ENCODE measurements at regions not wholly inside any gene's neighbourhood (a gene's known extent, or its start where the extent isn't known, plus 50 kb on each side); places are given as distances from the start of the nearest gene placed in this dataset.

DNA sequence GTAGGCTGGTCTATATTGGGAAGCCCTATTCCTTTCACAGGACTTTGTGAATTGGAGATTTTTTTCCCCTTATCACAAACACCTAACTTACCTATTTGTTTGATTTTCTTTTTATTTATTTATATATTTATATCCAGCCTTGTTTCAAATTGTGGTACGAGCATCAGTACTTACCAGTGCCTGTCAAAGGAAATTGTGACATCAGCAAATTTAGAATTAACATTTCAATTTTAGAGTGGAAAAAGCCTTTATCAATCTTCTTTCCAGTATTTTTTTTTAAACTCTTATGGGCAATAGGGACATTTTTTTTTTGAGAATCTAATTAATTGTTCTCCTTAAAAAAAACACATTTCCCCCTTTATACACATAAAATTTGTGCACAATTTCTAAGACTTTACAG is 790.2 kb downstream of the PRELID2 start:
- Histone ChIP-seq H3K4me3 (ENCODE audit: low read depth, low read length) (no peak overlapping the region), H3K9me3 (ENCODE audit: control insufficient read depth in 2 of 2, low read length in 2 of 2) (no peaks in the 10 kb centered on the region), H3K36me3 (ENCODE audit: control insufficient read depth, insufficient read depth, low read length) (no peaks in the 10 kb centered on the region), H3K27me3 (ENCODE audit: control insufficient read depth, insufficient read depth, low read length) (no peaks in the 10 kb centered on the region), H3K4me1 (ENCODE audit: control insufficient read depth, insufficient read depth, low read length, poor library complexity, severe bottlenecking) (no peaks in the 10 kb centered on the region), H3K27ac (ENCODE audit: insufficient read depth, low read length, poor library complexity, severe bottlenecking) (no peak overlapping the region)
- peaks cover 0 to 12% (median 6%) of the 10 kb centered on the region in 7 donors for H3K9me3 Mint-ChIP-seq
- H3K4me3 Mint-ChIP-seq, result no peak overlapping the region
- no peaks in the 10 kb centered on the region for H3K36me3 Mint-ChIP-seq
- no peaks in the 10 kb centered on the region for H3K4me1 Mint-ChIP-seq
- no peak overlapping the region for H3K27ac Mint-ChIP-seq
- no peak for ATAC-seq (ENCODE audit: low read depth in 2 of 2)
- no peaks in the 10 kb centered on the region for H3K27me3 Mint-ChIP-seq
- no peak for DNase-seq

- H3K36me3 Mint-ChIP-seq, result no peaks in the 10 kb centered on the region
- peaks cover 4% of the 10 kb centered on the region for H3K27me3 Mint-ChIP-seq
- H3K27ac Mint-ChIP-seq, result no peak overlapping the region
- no peak overlapping the region for H3K4me3 Mint-ChIP-seq
- DNase-seq (no peak), ATAC-seq (ENCODE audit: low read depth in 2 of 2) (no peak)
- Histone ChIP-seq H3K36me3 (ENCODE audit: control insufficient read depth, insufficient read depth, low read length) (no peaks in the 10 kb centered on the region), H3K9me3 (ENCODE audit: control insufficient read depth in 2 of 2, low read length in 2 of 2) (no peaks in the 10 kb centered on the region), H3K4me1 (ENCODE audit: control insufficient read depth, insufficient read depth, low read length, poor library complexity, severe bottlenecking) (no peaks in the 10 kb centered on the region), H3K27me3 (ENCODE audit: control insufficient read depth, insufficient read depth, low read length) (no peaks in the 10 kb centered on the region), H3K27ac (ENCODE audit: insufficient read depth, low read length, poor library complexity, severe bottlenecking) (no peak overlapping the region), H3K4me3 (ENCODE audit: low read depth, low read length) (no peak overlapping the region)
- no peaks in the 10 kb centered on the region for H3K4me1 Mint-ChIP-seq
- H3K9me3 Mint-ChIP-seq, result peaks cover 0 to 16% (median 0%) of the 10 kb centered on the region in 7 donors
Observed at GRCh38 chr5:145028626-145029025, 806.5 kb downstream of the PRELID2 start.

DNA sequence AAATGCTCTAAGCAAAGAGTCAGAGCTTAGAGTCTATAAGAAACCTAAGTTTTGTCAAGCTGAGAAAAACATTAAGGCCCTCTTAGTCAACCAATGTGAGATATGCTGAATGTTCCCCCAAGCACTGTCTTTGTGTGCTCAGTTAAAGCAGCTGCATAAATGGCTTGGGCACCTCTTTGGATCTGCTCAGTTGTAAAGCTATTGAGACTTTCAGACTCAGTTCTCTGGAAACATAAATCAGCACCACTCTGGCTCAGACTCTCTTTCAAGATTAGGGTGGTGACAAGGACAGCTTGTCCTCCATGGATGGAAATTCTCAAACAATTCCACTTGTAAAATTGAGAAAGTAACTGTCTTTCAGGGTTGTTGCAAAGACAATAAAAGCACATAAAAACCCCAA is 807.9 kb downstream of the PRELID2 start:
- peaks cover 4% of the 10 kb centered on the region for H3K27me3 Mint-ChIP-seq
- no peak for DNase-seq

GRCh38 chr5:145025775-145026174 is 809.4 kb downstream of the PRELID2 start:
- Mint-ChIP-seq H3K4me3 (no peak overlapping the region), H3K36me3 (no peaks in the 10 kb centered on the region), H3K27ac (no peak overlapping the region), H3K9me3 (peaks cover 0 to 7% (median 0%) of the 10 kb centered on the region in 7 donors), H3K4me1 (no peaks in the 10 kb centered on the region), H3K27me3 (peaks cover 4% of the 10 kb centered on the region)
- Histone ChIP-seq H3K9me3 (ENCODE audit: control insufficient read depth in 2 of 2, low read length in 2 of 2) (no peaks in the 10 kb centered on the region), H3K4me3 (ENCODE audit: low read depth, low read length) (no peak overlapping the region), H3K4me1 (ENCODE audit: control insufficient read depth, insufficient read depth, low read length, poor library complexity, severe bottlenecking) (no peaks in the 10 kb centered on the region), H3K27me3 (ENCODE audit: control insufficient read depth, insufficient read depth, low read length) (no peaks in the 10 kb centered on the region), H3K27ac (ENCODE audit: insufficient read depth, low read length, poor library complexity, severe bottlenecking) (no peak overlapping the region), H3K36me3 (ENCODE audit: control insufficient read depth, insufficient read depth, low read length) (no peaks in the 10 kb centered on the region)
- DNase-seq, result no peak
- no peak for ATAC-seq (ENCODE audit: low read depth in 2 of 2)

More for the DNA sequence above, 807.9 kb downstream of the PRELID2 start:
- H3K4me1 Mint-ChIP-seq, result no peaks in the 10 kb centered on the region
- Histone ChIP-seq H3K27ac (ENCODE audit: insufficient read depth, low read length, poor library complexity, severe bottlenecking) (no peak overlapping the region), H3K36me3 (ENCODE audit: control insufficient read depth, insufficient read depth, low read length) (no peaks in the 10 kb centered on the region), H3K4me1 (ENCODE audit: control insufficient read depth, insufficient read depth, low read length, poor library complexity, severe bottlenecking) (no peaks in the 10 kb centered on the region), H3K4me3 (ENCODE audit: low read depth, low read length) (no peak overlapping the region), H3K27me3 (ENCODE audit: control insufficient read depth, insufficient read depth, low read length) (no peaks in the 10 kb centered on the region), H3K9me3 (ENCODE audit: control insufficient read depth in 2 of 2, low read length in 2 of 2) (no peaks in the 10 kb centered on the region)
- no peak for ATAC-seq (ENCODE audit: low read depth in 2 of 2)
- H3K27ac Mint-ChIP-seq, result no peak overlapping the region
- H3K9me3 Mint-ChIP-seq, result peaks cover 0 to 16% (median 0%) of the 10 kb centered on the region in 7 donors
- no peaks in the 10 kb centered on the region for H3K36me3 Mint-ChIP-seq
- no peak overlapping the region for H3K4me3 Mint-ChIP-seq

DNA sequence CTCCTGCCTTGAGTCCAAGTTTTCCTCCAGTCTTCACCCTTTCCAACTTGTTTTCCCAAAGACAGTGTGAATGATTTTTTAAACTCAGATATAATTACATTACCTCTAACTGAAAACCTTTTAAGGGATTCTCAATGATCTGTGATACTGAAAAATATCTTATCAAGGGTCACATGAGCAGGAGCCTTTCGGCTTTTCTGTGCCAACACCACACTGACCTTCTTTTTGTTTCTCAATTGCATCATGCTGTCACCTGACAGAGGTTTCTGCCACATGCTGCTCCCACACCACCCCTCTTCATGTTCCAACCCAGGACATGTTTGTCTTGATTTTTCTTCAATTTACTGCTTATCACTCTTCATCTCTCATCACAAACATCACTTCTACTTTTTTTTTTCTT is 820.0 kb downstream of the PRELID2 start:
- H3K9me3 Mint-ChIP-seq, result peaks cover 0 to 8% (median 0%) of the 10 kb centered on the region in 7 donors
- no peaks in the 10 kb centered on the region for H3K36me3 ChIP-seq (ENCODE audit: control insufficient read depth, insufficient read depth, low read length)
- ATAC-seq (ENCODE audit: low read depth in 2 of 2) (no peak), DNase-seq (no peak)
- no peaks in the 10 kb centered on the region for H3K4me1 ChIP-seq (ENCODE audit: control insufficient read depth, insufficient read depth, low read length, poor library complexity, severe bottlenecking)
- H3K27me3 Mint-ChIP-seq, result no peaks in the 10 kb centered on the region
- H3K9me3 ChIP-seq (ENCODE audit: control insufficient read depth in 2 of 2, low read length in 2 of 2), result no peaks in the 10 kb centered on the region
- no peak overlapping the region for H3K27ac ChIP-seq (ENCODE audit: insufficient read depth, low read length, poor library complexity, severe bottlenecking)
- H3K4me1 Mint-ChIP-seq, result no peaks in the 10 kb centered on the region
- no peak overlapping the region for H3K27ac Mint-ChIP-seq
- no peak overlapping the region for H3K4me3 Mint-ChIP-seq
- no peaks in the 10 kb centered on the region for H3K36me3 Mint-ChIP-seq
- H3K27me3 ChIP-seq (ENCODE audit: control insufficient read depth, insufficient read depth, low read length), result no peaks in the 10 kb centered on the region
- no peak overlapping the region for H3K4me3 ChIP-seq (ENCODE audit: low read depth, low read length)

DNA sequence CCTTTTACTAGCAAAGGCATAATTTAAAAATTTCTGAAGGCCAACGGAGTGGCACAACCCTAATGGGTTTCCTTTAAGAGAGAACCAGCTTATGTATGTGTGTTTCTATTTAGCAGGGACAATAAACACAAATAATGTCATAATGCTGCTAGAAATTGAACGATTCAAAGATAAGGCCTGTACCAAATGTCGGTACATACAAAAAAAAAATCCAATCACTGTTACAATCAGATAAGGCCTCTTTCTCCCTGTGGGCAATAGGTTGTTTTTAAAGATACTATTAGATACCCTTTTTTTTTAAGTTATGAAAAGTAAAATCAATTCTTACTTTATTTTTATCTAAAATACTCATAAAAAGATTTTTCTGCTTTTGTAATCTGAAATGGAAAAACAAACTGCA is 821.0 kb downstream of the PRELID2 start:
- no peak overlapping the region for H3K27ac ChIP-seq (ENCODE audit: insufficient read depth, low read length, poor library complexity, severe bottlenecking)

GRCh38 chr5:145010834-145011233 is 824.3 kb downstream of the PRELID2 start:
- H3K27ac Mint-ChIP-seq, result no peak overlapping the region

More for the DNA sequence above, 821.0 kb downstream of the PRELID2 start:
- Histone ChIP-seq H3K9me3 (ENCODE audit: control insufficient read depth in 2 of 2, low read length in 2 of 2) (no peaks in the 10 kb centered on the region), H3K27me3 (ENCODE audit: control insufficient read depth, insufficient read depth, low read length) (no peaks in the 10 kb centered on the region), H3K36me3 (ENCODE audit: control insufficient read depth, insufficient read depth, low read length) (no peaks in the 10 kb centered on the region), H3K4me3 (ENCODE audit: low read depth, low read length) (no peak overlapping the region), H3K4me1 (ENCODE audit: control insufficient read depth, insufficient read depth, low read length, poor library complexity, severe bottlenecking) (no peaks in the 10 kb centered on the region)
- Mint-ChIP-seq H3K36me3 (no peaks in the 10 kb centered on the region), H3K9me3 (peaks cover 0 to 8% (median 0%) of the 10 kb centered on the region in 7 donors), H3K4me1 (no peaks in the 10 kb centered on the region), H3K4me3 (no peak overlapping the region), H3K27me3 (no peaks in the 10 kb centered on the region), H3K27ac (no peak overlapping the region)
- DNase-seq, result no peak
- no peak for ATAC-seq (ENCODE audit: low read depth in 2 of 2)

GRCh38 chr5:145008876-145009530 is 826.1 kb downstream of the PRELID2 start:
- ATAC-seq (ENCODE audit: low read depth in 2 of 2) (no peak), DNase-seq (no peak)
- no peak overlapping the region for H3K27ac Mint-ChIP-seq
- Histone ChIP-seq H3K4me1 (ENCODE audit: control insufficient read depth, insufficient read depth, low read length, poor library complexity, severe bottlenecking) (no peaks in the 10 kb centered on the region), H3K4me3 (ENCODE audit: low read depth, low read length) (no peak overlapping the region), H3K27me3 (ENCODE audit: control insufficient read depth, insufficient read depth, low read length) (no peaks in the 10 kb centered on the region), H3K36me3 (ENCODE audit: control insufficient read depth, insufficient read depth, low read length) (no peaks in the 10 kb centered on the region), H3K27ac (ENCODE audit: insufficient read depth, low read length, poor library complexity, severe bottlenecking) (no peak overlapping the region), H3K9me3 (ENCODE audit: control insufficient read depth in 2 of 2, low read length in 2 of 2) (no peaks in the 10 kb centered on the region)
- peaks cover 2 to 12% (median 4%) of the 10 kb centered on the region in 7 donors for H3K9me3 Mint-ChIP-seq
- no peaks in the 10 kb centered on the region for H3K27me3 Mint-ChIP-seq
- no peak overlapping the region for H3K4me3 Mint-ChIP-seq
- no peaks in the 10 kb centered on the region for H3K36me3 Mint-ChIP-seq
- peaks cover 0 to 4% (median 0%) of the 10 kb centered on the region in 4 donors for H3K4me1 Mint-ChIP-seq

More at GRCh38 chr5:145010834-145011233, 824.3 kb downstream of the PRELID2 start:
- DNase-seq, result no peak
- Mint-ChIP-seq H3K27me3 (no peaks in the 10 kb centered on the region), H3K4me1 (peaks cover 0 to 4% (median 0%) of the 10 kb centered on the region in 4 donors), H3K4me3 (no peak overlapping the region), H3K36me3 (no peaks in the 10 kb centered on the region), H3K9me3 (peaks cover 0 to 12% (median 2%) of the 10 kb centered on the region in 7 donors)
- no peaks in the 10 kb centered on the region for H3K27me3 ChIP-seq (ENCODE audit: control insufficient read depth, insufficient read depth, low read length)
- no peaks in the 10 kb centered on the region for H3K4me1 ChIP-seq (ENCODE audit: control insufficient read depth, insufficient read depth, low read length, poor library complexity, severe bottlenecking)
- no peak overlapping the region for H3K4me3 ChIP-seq (ENCODE audit: low read depth, low read length)
- ATAC-seq (ENCODE audit: low read depth in 2 of 2), result no peak
- H3K36me3 ChIP-seq (ENCODE audit: control insufficient read depth, insufficient read depth, low read length), result no peaks in the 10 kb centered on the region
- H3K27ac ChIP-seq (ENCODE audit: insufficient read depth, low read length, poor library complexity, severe bottlenecking), result no peak overlapping the region
- no peaks in the 10 kb centered on the region for H3K9me3 ChIP-seq (ENCODE audit: control insufficient read depth in 2 of 2, low read length in 2 of 2)
